HepG2 (cell line): ENCODE measurements at regions not wholly inside any gene's neighbourhood (a gene's known extent, or its start where the extent isn't known, plus 50 kb on each side); places are given as distances from the start of the nearest gene placed in this dataset.

Experiments
- ARID2 ChIP-seq: sonication (generic); formaldehyde crosslinking; IDR thresholded peaks from 2 replicates; pipeline ENCODE4 v1.8.1; 2022; ENCODE audit warnings: mild to moderate bottlenecking, missing genetic modification reagents, borderline replicate concordance
- CBX5 ChIP-seq: sonication (generic); formaldehyde crosslinking; IDR thresholded peaks from 2 replicates; pipeline ENCODE4 v1.4.0; 2020; ENCODE audit warnings: missing genetic modification reagents, borderline replicate concordance
- HCFC1 ChIP-seq: fragments of 150-350 bp; IDR thresholded peaks from 2 replicates; pipeline ENCODE4 v1.6.1; 2014; ENCODE audit warnings: low read depth, low read length
- HMGA1 ChIP-seq: sonication (generic); formaldehyde crosslinking; conservative IDR thresholded peaks from 2 replicates; pipeline ENCODE4 v1.4.0; 2020; ENCODE audit warnings: missing genetic modification reagents
- KLF6 ChIP-seq: IDR thresholded peaks from 2 replicates; pipeline ENCODE4 v1.8.0; 2016; ENCODE audit warnings: missing biosample characterization, missing genetic modification reagents
- MIER2 ChIP-seq: IDR thresholded peaks from 2 replicates; pipeline ENCODE4 v1.6.1; 2016; ENCODE audit warnings: missing biosample characterization, missing genetic modification reagents
- NCOA2 ChIP-seq: sonication (generic); formaldehyde crosslinking; IDR thresholded peaks from 2 replicates; pipeline ENCODE4 v1.8.0; 2022; ENCODE audit warnings: inconsistent platforms
- SRF ChIP-seq: IDR thresholded peaks from 2 replicates; pipeline ENCODE4 v1.6.1; 2011; ENCODE audit warnings: mild to moderate bottlenecking, low read depth, low read length, moderate library complexity
- ZBTB10 ChIP-seq: sonication (generic); formaldehyde crosslinking; IDR thresholded peaks from 2 replicates; pipeline ENCODE4 v1.4.0; 2020; ENCODE audit warnings: missing genetic modification reagents, borderline replicate concordance
- ZFAT ChIP-seq: sonication (generic); formaldehyde crosslinking; conservative IDR thresholded peaks from 2 replicates; pipeline ENCODE4 v1.8.1; 2023; ENCODE audit warnings: missing genetic modification reagents, inconsistent platforms
- ZNF10 ChIP-seq: sonication (generic); formaldehyde crosslinking; IDR thresholded peaks from 2 replicates; pipeline ENCODE4 v1.4.0; 2020; ENCODE audit warnings: mild to moderate bottlenecking, low read depth, missing genetic modification reagents, borderline replicate concordance
- ZNF180 ChIP-seq: sonication (generic); formaldehyde crosslinking; IDR thresholded peaks from 2 replicates; pipeline ENCODE4 v1.4.0; 2020; ENCODE audit warnings: low read depth, missing genetic modification reagents, borderline replicate concordance
- ZNF280B ChIP-seq: sonication (generic); formaldehyde crosslinking; IDR thresholded peaks from 2 replicates; pipeline ENCODE4 v1.5.0; 2020; ENCODE audit warnings: missing genetic modification reagents, mild to moderate bottlenecking, borderline replicate concordance
- ZNF646 ChIP-seq: sonication (generic); formaldehyde crosslinking; IDR thresholded peaks from 2 replicates; pipeline ENCODE4 v1.9.0; 2021; ENCODE audit warnings: mild to moderate bottlenecking, missing genetic modification reagents

- TF ChIP-seq CBX5 (CRISPR knock-in tag) (0 out of 2 replicates have a peak, but pooled peaks have one; percentile 53), HMGA1 (CRISPR knock-in tag) (no peak), ZBTB10 (CRISPR knock-in tag) (no peak), SRF (no peak), KLF6 (CRISPR knock-in tag) (no peak), NCOA2 (CRISPR knock-in tag) (no peak), ZNF280B (CRISPR knock-in tag) (no peak), ZNF646 (CRISPR knock-in tag) (no peak), MIER2 (CRISPR knock-in tag) (no peak), ZFAT (CRISPR knock-in tag) (no peak), ZNF180 (no peak), HCFC1 (no peak), ARID2 (CRISPR knock-in tag) (no peak), ZNF10 (no peak)
Measured at GRCh38 chr13:33723772-33724435, 94.0 kb upstream of the RFC3 start (continued).
